ENCODE measurements at regions not wholly inside any gene's neighbourhood (a gene's known extent, or its start where the extent isn't known, plus 50 kb on each side); places are given as distances from the start of the nearest gene placed in this dataset.

- TF ChIP-seq CTCF (IDR thresholded peaks at IDR 0.05; ENCODE audit: low read depth, low read length) (no peak), EZH2phosphoT487 (IDR thresholded peaks at IDR 0.05; ENCODE audit: low read depth) (no peak)
These were observed 54.1 kb upstream of the KLF7 start for GRCh38 chr2:207219676-207220501.

All from OCI-LY3 (cell line).